HEK293 (cell line): ENCODE measurements at regions not wholly inside any gene's neighbourhood (a gene's known extent, or its start where the extent isn't known, plus 50 kb on each side); places are given as distances from the start of the nearest gene placed in this dataset.

Experiments used
- ZNF426 ChIP-seq: fragments of 450-650 bp; formaldehyde crosslinking; IDR thresholded peaks from 2 replicates; pipeline ENCODE4 v1.5.1; 2017; ENCODE audit warnings: missing biosample characterization, missing genetic modification characterization, mild to moderate bottlenecking, inconsistent platforms, moderate library complexity
- ZNF747 ChIP-seq: fragments of 450-650 bp; formaldehyde crosslinking; IDR thresholded peaks from 2 replicates; pipeline ENCODE4 v1.5.1; 2016; ENCODE audit warnings: missing biosample characterization, missing genetic modification characterization
- TF ChIP-seq, protein P1 (sequence below): fragments of 450-650 bp; formaldehyde crosslinking; IDR thresholded peaks from 2 replicates; pipeline ENCODE4 v1.5.1; 2016; ENCODE audit warnings: missing biosample characterization, missing genetic modification characterization
- TF ChIP-seq, protein P2 (sequence below): fragments of 450-650 bp; formaldehyde crosslinking; IDR thresholded peaks from 2 replicates; pipeline ENCODE4 v1.5.1; 2016; ENCODE audit warnings: missing biosample characterization, missing genetic modification characterization

GRCh38 chr4:177508662-177509061 lies 66.4 kb upstream of the AGA start:
- TF ChIP-seq, protein P1, sequence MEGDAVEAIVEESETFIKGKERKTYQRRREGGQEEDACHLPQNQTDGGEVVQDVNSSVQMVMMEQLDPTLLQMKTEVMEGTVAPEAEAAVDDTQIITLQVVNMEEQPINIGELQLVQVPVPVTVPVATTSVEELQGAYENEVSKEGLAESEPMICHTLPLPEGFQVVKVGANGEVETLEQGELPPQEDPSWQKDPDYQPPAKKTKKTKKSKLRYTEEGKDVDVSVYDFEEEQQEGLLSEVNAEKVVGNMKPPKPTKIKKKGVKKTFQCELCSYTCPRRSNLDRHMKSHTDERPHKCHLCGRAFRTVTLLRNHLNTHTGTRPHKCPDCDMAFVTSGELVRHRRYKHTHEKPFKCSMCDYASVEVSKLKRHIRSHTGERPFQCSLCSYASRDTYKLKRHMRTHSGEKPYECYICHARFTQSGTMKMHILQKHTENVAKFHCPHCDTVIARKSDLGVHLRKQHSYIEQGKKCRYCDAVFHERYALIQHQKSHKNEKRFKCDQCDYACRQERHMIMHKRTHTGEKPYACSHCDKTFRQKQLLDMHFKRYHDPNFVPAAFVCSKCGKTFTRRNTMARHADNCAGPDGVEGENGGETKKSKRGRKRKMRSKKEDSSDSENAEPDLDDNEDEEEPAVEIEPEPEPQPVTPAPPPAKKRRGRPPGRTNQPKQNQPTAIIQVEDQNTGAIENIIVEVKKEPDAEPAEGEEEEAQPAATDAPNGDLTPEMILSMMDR (tag by site-specific recombination): no peak
- TF ChIP-seq ZNF747 (no peak), ZNF426 (no peak)
- TF ChIP-seq, protein P2, sequence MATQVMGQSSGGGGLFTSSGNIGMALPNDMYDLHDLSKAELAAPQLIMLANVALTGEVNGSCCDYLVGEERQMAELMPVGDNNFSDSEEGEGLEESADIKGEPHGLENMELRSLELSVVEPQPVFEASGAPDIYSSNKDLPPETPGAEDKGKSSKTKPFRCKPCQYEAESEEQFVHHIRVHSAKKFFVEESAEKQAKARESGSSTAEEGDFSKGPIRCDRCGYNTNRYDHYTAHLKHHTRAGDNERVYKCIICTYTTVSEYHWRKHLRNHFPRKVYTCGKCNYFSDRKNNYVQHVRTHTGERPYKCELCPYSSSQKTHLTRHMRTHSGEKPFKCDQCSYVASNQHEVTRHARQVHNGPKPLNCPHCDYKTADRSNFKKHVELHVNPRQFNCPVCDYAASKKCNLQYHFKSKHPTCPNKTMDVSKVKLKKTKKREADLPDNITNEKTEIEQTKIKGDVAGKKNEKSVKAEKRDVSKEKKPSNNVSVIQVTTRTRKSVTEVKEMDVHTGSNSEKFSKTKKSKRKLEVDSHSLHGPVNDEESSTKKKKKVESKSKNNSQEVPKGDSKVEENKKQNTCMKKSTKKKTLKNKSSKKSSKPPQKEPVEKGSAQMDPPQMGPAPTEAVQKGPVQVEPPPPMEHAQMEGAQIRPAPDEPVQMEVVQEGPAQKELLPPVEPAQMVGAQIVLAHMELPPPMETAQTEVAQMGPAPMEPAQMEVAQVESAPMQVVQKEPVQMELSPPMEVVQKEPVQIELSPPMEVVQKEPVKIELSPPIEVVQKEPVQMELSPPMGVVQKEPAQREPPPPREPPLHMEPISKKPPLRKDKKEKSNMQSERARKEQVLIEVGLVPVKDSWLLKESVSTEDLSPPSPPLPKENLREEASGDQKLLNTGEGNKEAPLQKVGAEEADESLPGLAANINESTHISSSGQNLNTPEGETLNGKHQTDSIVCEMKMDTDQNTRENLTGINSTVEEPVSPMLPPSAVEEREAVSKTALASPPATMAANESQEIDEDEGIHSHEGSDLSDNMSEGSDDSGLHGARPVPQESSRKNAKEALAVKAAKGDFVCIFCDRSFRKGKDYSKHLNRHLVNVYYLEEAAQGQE (tag by site-specific recombination): no peak
